Immature natural killer cell (primary cell): ENCODE measurements at regions not wholly inside any gene's neighbourhood (a gene's known extent, or its start where the extent isn't known, plus 50 kb on each side); places are given as distances from the start of the nearest gene placed in this dataset.

Experiments used
- DNase-seq, 3 donors: peaks; one replicate each; pipeline ENCODE4 v3.0.0; 2022; ENCODE audit warnings: mixed read lengths in 1 of 3
- H3K27ac Mint-ChIP-seq, 6 donors: one replicate each; pipeline ENCODE4 v1.8.0; 2020; ENCODE audit warnings: mixed read lengths in 6 of 6, mild to moderate bottlenecking in 5 of 6, inconsistent platforms in 4 of 6, moderate library complexity in 3 of 6
- H3K27me3 Mint-ChIP-seq, 3 donors: one replicate each; pipeline ENCODE4 v1.8.0; 2020 to 2021; ENCODE audit warnings: low read depth in 3 of 3, mild to moderate bottlenecking in 3 of 3, mixed read lengths in 3 of 3, moderate library complexity in 3 of 3, inconsistent platforms in 1 of 3
- H3K36me3 Mint-ChIP-seq, 3 donors: one replicate each; pipeline ENCODE4 v1.8.0; 2020; ENCODE audit warnings: mixed read lengths in 3 of 3, inconsistent platforms in 2 of 3, mild to moderate bottlenecking in 2 of 3
- H3K4me1 Mint-ChIP-seq, 2 donors: one replicate each; pipeline ENCODE4 v1.8.0; 2020; ENCODE audit warnings: inconsistent platforms in 2 of 2, mild to moderate bottlenecking in 2 of 2, mixed read lengths in 2 of 2, moderate library complexity in 1 of 2
- H3K4me3 Mint-ChIP-seq, 5 donors: one replicate each; pipeline ENCODE4 v1.8.0; 2020; ENCODE audit warnings: mild to moderate bottlenecking in 5 of 5, mixed read lengths in 5 of 5, inconsistent platforms in 3 of 5, moderate library complexity in 3 of 5
- H3K9me3 Mint-ChIP-seq, 6 donors: one replicate each; pipeline ENCODE4 v1.8.0; 2020; ENCODE audit warnings: mild to moderate bottlenecking in 6 of 6, mixed read lengths in 6 of 6, inconsistent platforms in 4 of 6, moderate library complexity in 3 of 6

- Mint-ChIP-seq H3K9me3 (peaks cover 6 to 45% (median 30%) of the 10 kb centered on the region in 6 donors), H3K4me1 (no peaks in the 10 kb centered on the region), H3K36me3 (peaks cover 0 to 7% (median 0%) of the 10 kb centered on the region in 3 donors), H3K27me3 (peaks cover 0 to 2% (median 0%) of the 10 kb centered on the region in 3 donors), H3K27ac (no peak overlapping the region), H3K4me3 (no peak overlapping the region)
- no peak for DNase-seq
Observed at GRCh38 chr13:68026077-68026476, 795.9 kb upstream of the PCDH9 start.

DNA sequence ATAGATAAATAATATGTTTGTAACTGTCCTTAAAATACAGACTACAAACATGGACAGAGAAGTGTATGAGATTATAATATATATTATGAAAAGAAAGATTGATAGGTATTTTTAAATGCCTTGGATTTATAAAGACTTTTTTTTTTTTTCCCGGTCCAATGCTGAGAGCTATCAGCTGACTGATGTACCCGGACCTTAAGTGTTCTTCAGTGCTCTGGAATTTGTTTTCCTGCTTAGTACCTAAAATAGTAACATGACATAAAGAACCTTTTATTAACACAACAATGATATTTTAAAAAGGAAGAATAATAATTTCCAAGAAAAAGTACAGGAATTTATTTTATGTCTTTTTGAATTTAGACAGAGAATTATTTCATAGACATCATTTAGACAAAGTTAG, 795.5 kb upstream of the PCDH9 start:
- Mint-ChIP-seq H3K4me1 (no peaks in the 10 kb centered on the region), H3K9me3 (peaks cover 6 to 47% (median 29%) of the 10 kb centered on the region in 6 donors), H3K4me3 (no peak overlapping the region)

GRCh38 chr13:68023838-68024581, 793.9 kb upstream of the PCDH9 start:
- no peak for DNase-seq
- Mint-ChIP-seq H3K27ac (no peak overlapping the region), H3K4me3 (no peak overlapping the region)

More for the DNA sequence above, 795.5 kb upstream of the PCDH9 start:
- Mint-ChIP-seq H3K27me3 (peaks cover 0 to 2% (median 0%) of the 10 kb centered on the region in 3 donors), H3K27ac (no peak overlapping the region), H3K36me3 (peaks cover 0 to 7% (median 0%) of the 10 kb centered on the region in 3 donors)
- no peak for DNase-seq

DNA sequence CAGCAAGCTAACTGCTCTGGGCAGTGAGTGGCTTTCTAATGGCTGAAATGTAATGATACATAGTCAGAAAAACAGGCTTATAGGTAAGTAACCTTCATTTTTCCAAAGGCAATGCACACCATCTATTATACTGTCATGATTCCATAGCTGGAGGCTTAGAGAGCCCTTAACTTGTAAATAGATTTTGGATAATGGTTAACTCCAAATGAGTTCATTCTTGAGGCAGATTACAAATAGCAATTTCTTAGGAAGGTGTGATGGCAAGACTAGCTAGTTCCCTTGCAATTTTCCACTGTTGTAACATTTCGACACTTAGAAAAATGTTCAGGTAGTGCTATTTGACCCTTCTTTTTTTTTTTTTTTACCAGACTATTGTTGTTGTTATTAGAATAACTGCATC, 789.8 kb upstream of the PCDH9 start:
- Mint-ChIP-seq H3K36me3 (peaks cover 0 to 7% (median 0%) of the 10 kb centered on the region in 3 donors), H3K9me3 (peaks cover 3 to 47% (median 34%) of the 10 kb centered on the region in 6 donors), H3K27ac (no peak overlapping the region), H3K4me3 (no peak overlapping the region), H3K4me1 (no peaks in the 10 kb centered on the region), H3K27me3 (peaks cover 0 to 2% (median 0%) of the 10 kb centered on the region in 3 donors)
- DNase-seq: no peak

More at GRCh38 chr13:68023838-68024581, 793.9 kb upstream of the PCDH9 start:
- peaks cover 0 to 2% (median 0%) of the 10 kb centered on the region in 3 donors for H3K27me3 Mint-ChIP-seq
- peaks cover 0 to 7% (median 0%) of the 10 kb centered on the region in 3 donors for H3K36me3 Mint-ChIP-seq
- peaks cover 0 to 48% (median 29%) of the 10 kb centered on the region in 6 donors for H3K9me3 Mint-ChIP-seq
- no peaks in the 10 kb centered on the region for H3K4me1 Mint-ChIP-seq

- Mint-ChIP-seq H3K36me3 (no peaks in the 10 kb centered on the region), H3K4me3 (no peak overlapping the region), H3K4me1 (no peaks in the 10 kb centered on the region), H3K27me3 (no peaks in the 10 kb centered on the region), H3K27ac (no peak overlapping the region), H3K9me3 (peaks cover 8 to 49% (median 20%) of the 10 kb centered on the region in 6 donors)
- DNase-seq: no peak
Observed at GRCh38 chr13:68009546-68009945, 779.4 kb upstream of the PCDH9 start.

GRCh38 chr13:68007576-68007975, 777.4 kb upstream of the PCDH9 start:
- Mint-ChIP-seq H3K4me3 (no peak overlapping the region), H3K27ac (no peak overlapping the region), H3K9me3 (peaks cover 0 to 53% (median 19%) of the 10 kb centered on the region in 6 donors), H3K4me1 (no peaks in the 10 kb centered on the region), H3K27me3 (no peaks in the 10 kb centered on the region), H3K36me3 (no peaks in the 10 kb centered on the region)
- no peak for DNase-seq

DNA sequence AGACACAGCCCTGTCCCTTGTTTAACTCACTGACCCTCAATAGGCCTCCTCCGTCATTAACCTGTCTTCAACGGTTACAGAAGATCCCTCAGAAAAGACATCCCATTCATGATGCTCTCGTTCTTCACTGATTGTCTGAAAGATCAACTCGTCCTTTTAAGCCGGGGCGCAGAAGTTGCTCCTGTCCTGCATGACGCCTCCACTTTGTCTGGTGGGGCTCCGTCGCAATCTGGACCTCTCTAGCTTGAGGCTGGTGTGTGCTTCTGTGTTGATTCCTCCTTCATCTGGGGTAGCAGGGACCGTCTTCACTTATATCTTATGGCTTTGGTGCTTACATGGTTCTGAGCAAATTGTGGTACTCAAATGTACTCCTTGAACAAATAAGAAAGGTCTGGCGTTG, 766.0 kb upstream of the PCDH9 start:
- no peak for DNase-seq
- Mint-ChIP-seq H3K27ac (no peak overlapping the region), H3K36me3 (peaks cover 0 to 5% (median 0%) of the 10 kb centered on the region in 3 donors), H3K9me3 (peaks cover under 1 to 26% (median 14%) of the 10 kb centered on the region in 6 donors), H3K27me3 (no peaks in the 10 kb centered on the region), H3K4me1 (no peaks in the 10 kb centered on the region), H3K4me3 (no peak overlapping the region)

DNA sequence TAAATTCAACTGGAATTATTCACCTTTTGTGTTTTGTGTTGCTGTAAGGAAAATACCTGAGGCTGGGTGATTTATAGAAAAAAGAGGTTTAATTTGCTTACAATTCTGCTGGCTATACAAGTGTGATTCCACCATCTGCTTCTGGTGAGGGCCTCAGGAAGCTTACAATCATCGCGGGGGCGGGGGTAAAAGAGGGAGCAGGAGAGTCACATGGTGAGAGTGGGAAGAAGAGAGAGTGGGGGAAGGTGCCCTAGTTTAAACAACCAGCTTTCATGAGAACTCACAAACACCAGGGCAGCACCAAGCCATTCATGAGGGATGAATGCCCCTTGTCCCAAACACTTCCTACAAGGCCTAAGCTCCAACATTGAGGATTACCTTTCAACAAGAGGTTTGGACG, 760.7 kb upstream of the PCDH9 start:
- H3K27ac Mint-ChIP-seq: no peak overlapping the region
- H3K4me1 Mint-ChIP-seq: no peaks in the 10 kb centered on the region
- H3K36me3 Mint-ChIP-seq: peaks cover 0 to 4% (median 0%) of the 10 kb centered on the region in 3 donors
- no peak overlapping the region for H3K4me3 Mint-ChIP-seq
- H3K9me3 Mint-ChIP-seq: peaks cover 16 to 39% (median 26%) of the 10 kb centered on the region in 6 donors
- no peaks in the 10 kb centered on the region for H3K27me3 Mint-ChIP-seq
- no peak for DNase-seq

DNA sequence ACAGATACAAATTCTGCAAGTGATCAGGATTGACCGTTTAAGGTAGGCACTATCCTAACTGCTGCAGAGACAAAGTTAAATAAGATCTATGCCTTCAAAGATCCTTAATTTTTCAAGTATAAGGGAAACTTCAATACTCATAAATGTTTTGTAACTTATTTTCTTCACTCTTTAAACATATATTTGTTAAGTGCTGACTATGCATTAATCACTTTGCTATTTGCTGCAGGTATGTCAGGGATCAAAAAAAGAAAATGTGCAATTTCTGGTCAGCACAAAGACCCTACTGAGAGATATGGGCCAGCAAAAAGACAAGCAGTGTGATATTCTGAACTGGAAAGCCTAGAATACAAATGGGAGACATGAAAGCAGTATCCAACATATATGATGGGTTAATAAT, 756.1 kb upstream of the PCDH9 start:
- no peak for DNase-seq
- Mint-ChIP-seq H3K36me3 (peaks cover 0 to 4% (median 0%) of the 10 kb centered on the region in 3 donors), H3K4me1 (no peaks in the 10 kb centered on the region), H3K27me3 (no peaks in the 10 kb centered on the region), H3K27ac (no peak overlapping the region), H3K4me3 (no peak overlapping the region), H3K9me3 (peaks cover 19 to 46% (median 28%) of the 10 kb centered on the region in 6 donors)

- no peak for DNase-seq
- Mint-ChIP-seq H3K27me3 (peaks cover 0 to 2% (median 0%) of the 10 kb centered on the region in 3 donors), H3K36me3 (no peaks in the 10 kb centered on the region), H3K4me1 (no peaks in the 10 kb centered on the region), H3K9me3 (peaks cover 4 to 32% (median 15%) of the 10 kb centered on the region in 6 donors), H3K4me3 (no peak overlapping the region), H3K27ac (no peak overlapping the region)
Observed at GRCh38 chr13:67977066-67977465, 746.9 kb upstream of the PCDH9 start.

DNA sequence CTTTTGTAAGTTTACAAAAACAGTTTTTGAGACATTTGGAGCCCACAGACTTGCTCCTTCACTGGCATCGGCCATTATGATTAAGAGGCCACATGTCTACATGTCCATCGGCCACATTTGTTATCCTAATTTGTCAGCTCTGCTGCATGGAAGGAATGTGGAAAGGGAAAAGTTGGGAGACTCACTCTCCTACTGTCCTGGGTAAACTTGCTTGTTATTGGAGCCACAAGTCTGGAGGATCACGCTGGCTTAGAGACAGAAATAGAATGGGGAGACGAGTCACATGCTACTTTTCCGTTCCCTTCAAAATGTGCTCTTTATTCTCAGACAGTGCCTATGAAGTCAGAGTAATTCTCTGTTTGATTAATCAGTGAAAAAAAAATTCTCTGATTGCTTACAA, 741.2 kb upstream of the PCDH9 start:
- Mint-ChIP-seq H3K4me1 (no peaks in the 10 kb centered on the region), H3K36me3 (no peaks in the 10 kb centered on the region), H3K9me3 (peaks cover 4 to 41% (median 14%) of the 10 kb centered on the region in 6 donors), H3K27me3 (no peaks in the 10 kb centered on the region), H3K27ac (no peak overlapping the region), H3K4me3 (no peak overlapping the region)
- DNase-seq: no peak

- Mint-ChIP-seq H3K9me3 (peaks cover 0 to 40% (median 19%) of the 10 kb centered on the region in 6 donors), H3K4me1 (no peaks in the 10 kb centered on the region), H3K27me3 (peaks cover 0 to 1% (median 0%) of the 10 kb centered on the region in 3 donors), H3K4me3 (no peak overlapping the region), H3K27ac (no peak overlapping the region), H3K36me3 (no peaks in the 10 kb centered on the region)
- DNase-seq: no peak
Observed at GRCh38 chr13:67967031-67967430, 736.9 kb upstream of the PCDH9 start.

DNA sequence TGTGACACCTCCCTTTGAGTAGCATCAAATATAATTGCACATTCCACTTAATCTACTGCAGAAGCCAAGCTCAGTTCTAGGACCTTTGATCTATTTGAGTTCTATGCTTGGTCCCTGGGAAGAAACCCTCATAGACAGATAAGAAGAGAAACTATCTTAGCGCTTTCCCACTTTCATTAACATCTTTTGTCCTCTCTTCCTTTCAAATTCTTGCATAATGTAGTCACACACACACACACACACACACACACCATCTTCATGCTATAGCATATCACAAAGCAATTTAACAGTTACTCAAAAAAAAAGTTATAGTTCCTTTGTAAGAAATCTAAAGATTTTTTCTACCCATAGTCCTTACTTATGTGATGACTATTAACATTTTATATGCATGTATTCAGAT, 735.9 kb upstream of the PCDH9 start:
- peaks cover 0 to 1% (median 0%) of the 10 kb centered on the region in 3 donors for H3K27me3 Mint-ChIP-seq
- peaks cover 0 to 46% (median 19%) of the 10 kb centered on the region in 6 donors for H3K9me3 Mint-ChIP-seq
- H3K27ac Mint-ChIP-seq: no peak overlapping the region
- DNase-seq: no peak
- no peaks in the 10 kb centered on the region for H3K36me3 Mint-ChIP-seq
- H3K4me1 Mint-ChIP-seq: no peaks in the 10 kb centered on the region
- H3K4me3 Mint-ChIP-seq: no peak overlapping the region

DNA sequence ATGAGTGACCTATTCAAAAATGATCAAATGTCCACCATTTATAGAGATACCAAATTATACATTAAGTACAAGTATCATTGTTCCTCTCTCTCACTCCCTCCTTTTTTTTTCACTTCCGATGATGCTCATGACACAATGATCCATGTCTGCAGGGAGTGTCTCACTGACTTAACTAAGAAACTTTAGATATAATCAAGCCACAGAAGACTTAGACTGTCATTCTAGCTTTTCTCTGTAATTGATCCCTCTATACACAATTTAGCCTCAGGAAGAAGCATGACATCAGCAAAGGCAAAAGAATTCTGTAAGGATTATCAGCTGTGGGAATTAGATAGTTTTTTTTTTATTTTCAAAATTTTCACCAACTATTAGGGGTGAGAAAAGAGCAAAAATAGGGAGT, 734.9 kb upstream of the PCDH9 start:
- Mint-ChIP-seq H3K4me1 (no peaks in the 10 kb centered on the region), H3K4me3 (no peak overlapping the region), H3K9me3 (peaks cover 0 to 35% (median 11%) of the 10 kb centered on the region in 6 donors), H3K27me3 (peaks cover 0 to 1% (median 0%) of the 10 kb centered on the region in 3 donors), H3K36me3 (no peaks in the 10 kb centered on the region), H3K27ac (no peak overlapping the region)
- DNase-seq: no peak
